Ecto neural progenitor cell (in vitro differentiated cells): ENCODE measurements at regions not wholly inside any gene's neighbourhood (a gene's known extent, or its start where the extent isn't known, plus 50 kb on each side); places are given as distances from the start of the nearest gene placed in this dataset.

Experiments used
- DNase-seq: peaks from one replicate; pipeline ENCODE4 v3.0.0-alpha.2; 2018; ENCODE audit warnings: low spot score

DNA sequence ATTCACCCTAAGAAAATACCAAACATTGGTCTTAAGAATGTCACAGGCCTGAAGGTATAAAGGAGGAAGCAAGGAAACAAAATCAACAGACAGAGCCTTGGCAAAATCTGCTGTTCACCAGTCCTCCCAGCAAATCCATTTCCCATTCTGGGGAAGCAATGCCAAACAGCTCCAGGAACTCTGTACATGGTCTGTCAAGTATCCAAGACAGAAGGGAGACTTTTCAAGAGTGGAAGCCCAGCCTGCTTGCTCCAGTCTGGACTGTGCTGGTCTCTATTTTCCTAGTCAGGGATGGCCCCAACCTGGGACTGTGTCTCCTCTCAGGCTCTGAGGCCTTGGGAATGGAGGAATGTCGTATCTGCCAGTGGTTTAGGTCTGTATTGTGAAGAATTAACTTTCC is 251.5 kb downstream of the DAD1 start:
- no peak for DNase-seq

DNA sequence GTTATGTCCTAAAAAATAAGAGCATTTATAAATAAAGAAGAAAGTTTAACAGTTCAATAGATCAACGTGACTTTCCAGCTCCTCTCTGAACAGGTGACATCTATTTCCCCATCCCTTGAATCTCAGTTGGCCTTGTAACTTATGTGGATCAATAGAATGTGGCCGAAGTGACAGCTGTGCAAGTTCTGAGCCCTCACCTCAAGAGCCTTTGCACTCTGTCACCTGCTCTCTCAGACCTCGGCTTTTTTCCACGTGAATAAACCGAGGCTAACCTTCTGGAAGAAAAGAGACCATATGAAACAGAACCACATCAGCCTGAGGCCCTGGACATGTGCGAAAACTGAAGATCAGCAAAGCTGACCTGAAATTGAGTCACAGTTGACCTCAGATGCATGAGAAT is 253.0 kb downstream of the DAD1 start:
- no peak for DNase-seq

DNA sequence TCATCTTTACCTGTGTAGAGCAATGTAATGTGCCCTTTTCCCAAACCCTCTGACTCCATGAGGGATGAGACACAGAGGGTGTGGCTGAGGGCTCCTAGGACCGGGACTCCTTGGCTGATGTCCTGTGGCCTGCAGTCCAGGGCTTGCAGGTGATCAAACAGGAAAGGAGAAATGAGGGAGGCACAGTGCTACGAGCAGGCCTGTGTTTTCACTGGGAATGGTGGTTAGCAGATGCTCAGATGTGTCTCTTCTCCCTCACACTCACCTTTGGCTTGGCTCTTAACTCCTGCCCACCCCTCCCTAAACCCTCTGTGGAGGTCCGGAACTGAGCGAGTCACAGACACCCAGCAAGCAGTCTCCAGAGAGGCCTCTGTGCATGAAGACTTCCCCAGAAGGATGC is 254.4 kb downstream of the DAD1 start:
- DNase-seq: no peak

DNA sequence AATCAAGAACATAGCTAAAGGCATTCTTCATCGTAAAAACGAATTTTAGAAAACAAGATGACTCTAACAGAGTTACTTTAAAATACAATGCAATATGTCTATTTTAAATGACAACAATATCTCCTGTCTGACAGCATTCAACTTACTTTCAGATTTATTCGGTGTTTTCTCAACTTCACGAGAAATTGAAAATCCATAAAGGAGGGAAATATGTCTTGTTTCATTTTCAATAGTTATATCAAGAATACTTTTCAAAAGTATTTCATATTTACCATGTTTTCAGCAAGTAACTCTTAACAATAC is 254.8 kb downstream of the DAD1 start:
- DNase-seq: no peak

DNA sequence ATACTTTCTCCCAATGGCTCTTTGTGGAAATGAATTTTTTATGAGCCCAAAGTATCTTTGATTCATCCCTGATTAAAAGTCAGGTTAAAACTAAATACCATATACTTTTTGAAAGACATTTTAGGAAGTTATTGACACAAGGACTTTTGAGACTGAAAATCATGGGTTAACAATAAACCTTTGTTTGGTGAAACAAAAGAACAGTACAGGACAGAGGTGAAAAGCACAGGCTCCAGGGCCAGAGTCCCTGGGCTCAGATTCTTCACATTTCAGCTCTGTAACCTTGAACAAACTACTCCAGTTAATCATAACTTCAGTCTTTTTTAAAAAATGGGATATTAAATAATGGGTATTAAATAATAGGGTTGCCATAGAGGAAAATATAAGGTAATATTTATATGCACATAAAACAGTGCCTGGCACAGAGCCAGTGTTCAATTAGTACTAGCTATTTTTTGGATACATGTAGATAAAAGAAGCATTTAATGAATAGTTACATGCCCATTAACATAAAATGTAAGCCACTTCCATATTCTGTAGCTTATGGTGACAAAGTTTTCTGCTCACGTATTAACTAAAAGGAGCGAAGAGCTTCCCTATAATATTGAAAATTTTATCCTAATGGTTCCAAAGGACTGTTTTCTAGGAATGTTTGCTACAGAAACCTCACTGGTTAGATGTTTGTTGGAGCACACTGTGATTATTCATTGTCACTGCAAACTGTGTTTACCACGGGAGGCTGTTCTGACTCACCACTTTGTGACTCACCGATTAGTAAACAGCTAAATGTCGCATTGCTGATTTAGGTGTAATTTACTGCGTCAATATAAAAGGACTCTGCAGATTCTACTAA is 255.4 kb downstream of the DAD1 start:
- DNase-seq: no peak

DNA sequence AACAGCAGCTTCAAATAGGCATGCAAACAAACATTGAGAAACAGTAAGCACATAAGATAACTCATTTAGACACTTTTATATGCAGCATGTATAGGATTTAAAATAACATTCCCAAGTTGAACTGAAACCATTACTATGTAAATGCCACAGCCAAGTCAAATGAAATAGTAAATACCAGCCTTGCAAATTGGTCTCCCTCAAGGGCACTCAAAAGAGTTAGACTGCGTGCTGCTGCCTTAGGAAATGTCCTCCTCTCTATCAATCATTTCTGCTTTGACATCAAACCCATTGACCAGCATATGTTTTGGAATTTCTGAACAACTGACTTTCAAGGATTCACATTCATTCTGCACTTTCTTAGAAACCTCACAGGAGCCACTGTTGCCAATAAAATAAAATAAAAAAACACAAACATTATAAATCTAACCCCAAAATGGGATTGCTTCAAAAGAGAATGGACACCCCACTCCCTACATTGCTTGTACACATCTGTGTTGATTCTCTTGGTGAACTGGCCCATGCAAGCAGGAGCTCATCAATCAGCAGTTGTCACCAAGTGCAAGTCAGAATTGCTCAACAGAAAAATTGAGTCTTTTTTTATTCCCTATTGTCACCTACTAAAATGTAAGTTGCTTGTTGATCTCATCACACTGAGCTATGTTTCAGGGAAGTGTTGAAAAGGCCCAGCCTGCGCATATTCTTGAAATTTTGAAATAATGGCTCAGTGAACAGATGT is 256.2 kb downstream of the DAD1 start:
- no peak for DNase-seq

DNA sequence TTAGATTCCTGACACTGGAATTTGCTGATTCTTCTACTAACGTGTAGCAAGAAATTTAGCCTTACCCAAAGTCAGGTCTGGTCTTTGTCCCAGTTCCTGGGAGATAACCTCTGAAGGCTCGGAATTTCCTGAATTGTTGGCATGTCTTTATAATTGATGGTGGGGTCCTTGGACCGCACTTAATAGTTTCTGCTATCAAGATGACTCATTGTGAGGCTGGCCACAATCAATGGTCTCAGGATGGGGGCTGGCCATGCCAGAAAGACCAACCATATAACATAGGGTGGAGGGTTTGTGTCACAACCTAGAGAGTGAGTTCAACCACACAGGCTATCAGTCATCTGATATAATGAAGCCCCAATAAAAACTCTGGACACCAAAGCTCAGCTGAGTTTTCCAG is 259.7 kb downstream of the DAD1 start:
- DNase-seq: no peak

DNA sequence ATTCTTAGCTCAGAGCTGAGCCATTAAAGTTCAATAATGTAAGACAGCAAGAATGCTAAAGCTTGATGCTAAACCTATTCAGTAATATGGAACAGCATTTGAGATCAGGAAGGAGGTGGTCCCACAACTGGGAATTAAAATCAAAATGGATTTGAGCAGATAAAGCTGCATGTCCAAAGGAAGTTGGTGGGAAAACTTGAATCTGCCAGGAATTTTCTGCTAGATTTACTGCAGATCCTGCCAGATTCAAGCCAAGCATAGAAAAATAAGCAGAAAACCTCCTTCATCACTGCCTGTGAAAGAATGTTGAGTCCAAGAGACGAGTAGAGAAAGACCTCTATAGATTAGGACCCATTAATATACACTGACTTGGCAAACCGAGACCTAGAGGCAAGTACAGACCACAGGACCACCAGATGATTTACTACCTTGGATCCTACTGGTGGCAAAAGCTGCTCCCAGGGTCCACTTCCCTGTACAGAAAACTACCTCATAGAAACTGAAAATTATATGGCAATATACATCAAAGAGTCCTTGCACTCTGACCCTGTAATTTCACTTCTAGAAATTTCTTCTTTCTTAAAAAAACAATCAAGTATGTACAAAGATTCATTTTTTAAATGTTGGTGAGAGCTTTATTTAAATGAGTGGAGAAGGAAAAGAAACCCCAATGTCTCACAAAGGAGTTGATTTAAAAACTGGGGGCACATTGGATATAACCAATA is 263.2 kb downstream of the DAD1 start:
- DNase-seq: no peak

DNA sequence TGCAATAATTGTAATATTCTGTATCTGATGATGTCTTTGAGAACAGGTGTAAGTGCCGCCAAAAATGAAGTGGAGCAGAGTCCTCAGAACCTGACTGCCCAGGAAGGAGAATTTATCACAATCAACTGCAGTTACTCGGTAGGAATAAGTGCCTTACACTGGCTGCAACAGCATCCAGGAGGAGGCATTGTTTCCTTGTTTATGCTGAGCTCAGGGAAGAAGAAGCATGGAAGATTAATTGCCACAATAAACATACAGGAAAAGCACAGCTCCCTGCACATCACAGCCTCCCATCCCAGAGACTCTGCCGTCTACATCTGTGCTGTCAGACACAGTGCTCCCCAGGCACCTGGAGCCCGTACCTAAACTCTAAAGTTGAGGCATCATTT is 268.7 kb downstream of the DAD1 start:
- no peak for DNase-seq

DNA sequence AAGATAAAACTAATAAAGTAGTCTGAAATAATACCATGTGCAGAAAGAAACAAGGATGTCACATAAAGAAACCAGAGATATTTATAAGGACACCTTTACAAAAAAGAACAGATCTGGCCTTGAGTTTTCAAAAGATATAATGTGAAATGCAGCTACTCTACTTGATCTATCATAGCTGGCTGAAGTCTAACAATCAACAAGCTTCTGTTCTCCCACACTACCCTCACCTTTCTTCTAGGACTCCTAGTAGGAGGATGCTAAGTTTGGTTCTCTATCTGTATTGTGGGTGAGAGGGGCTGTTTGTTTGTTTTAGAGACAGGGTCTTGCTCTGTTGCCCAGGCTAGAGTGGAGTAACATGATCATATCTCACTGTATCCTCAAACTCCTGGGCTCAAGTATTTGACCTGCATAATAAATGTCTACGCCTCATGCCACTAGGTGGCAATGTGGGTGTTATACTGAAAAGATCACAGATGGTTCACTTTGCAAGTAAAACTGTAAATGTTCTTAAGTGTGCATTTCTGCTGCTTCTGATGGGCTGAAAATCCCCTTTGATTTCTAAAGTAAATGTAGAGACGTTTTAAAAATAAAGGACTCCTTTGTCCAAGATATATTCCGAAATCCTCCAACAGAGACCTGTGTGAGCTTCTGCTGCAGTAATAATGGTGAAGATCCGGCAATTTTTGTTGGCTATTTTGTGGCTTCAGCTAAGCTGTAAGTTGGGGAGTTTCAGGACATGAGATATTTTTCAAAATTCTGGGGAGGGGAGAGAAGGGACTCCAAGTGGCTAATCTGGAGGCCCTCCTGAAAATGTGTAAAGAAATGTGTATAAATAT is 269.3 kb downstream of the DAD1 start:
- no peak for DNase-seq

DNA sequence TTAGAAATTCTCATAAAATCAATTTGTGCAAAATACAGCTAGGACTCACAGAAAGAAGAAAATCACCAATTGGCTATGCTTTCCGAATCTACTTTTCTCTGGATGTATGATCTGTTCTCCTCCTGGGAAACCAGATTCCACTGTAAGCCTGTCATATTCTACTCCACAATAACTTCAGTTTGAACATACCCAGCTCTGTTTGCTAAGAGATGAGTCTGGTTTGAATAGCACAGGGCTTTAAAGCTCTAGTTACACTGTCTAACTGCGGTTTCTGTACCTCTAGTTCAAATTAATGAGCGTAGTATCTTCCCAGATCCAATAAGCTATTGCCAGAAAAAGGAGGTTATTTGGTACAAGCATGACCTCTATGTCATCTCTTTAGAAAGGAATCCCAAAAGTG is 270.1 kb downstream of the DAD1 start:
- no peak for DNase-seq

DNA sequence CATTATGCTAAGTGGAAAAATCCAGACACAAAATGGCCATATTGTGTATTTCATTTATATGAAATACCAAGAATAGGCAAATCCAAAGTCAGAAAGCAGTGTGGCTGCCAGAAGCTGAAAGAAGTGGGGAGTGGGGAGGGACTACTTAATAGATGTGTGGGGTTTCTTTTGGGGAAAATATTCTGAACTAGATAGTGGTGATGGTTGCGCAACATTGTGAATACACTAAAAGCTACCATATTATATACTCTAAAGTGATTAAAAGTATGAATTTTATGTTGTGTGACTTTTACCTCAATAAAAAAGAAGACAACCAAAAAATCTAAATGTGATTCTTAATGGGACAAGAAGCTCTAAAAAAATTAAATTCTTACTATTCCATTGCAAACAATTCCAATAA is 272.6 kb downstream of the DAD1 start:
- DNase-seq: no peak

DNA sequence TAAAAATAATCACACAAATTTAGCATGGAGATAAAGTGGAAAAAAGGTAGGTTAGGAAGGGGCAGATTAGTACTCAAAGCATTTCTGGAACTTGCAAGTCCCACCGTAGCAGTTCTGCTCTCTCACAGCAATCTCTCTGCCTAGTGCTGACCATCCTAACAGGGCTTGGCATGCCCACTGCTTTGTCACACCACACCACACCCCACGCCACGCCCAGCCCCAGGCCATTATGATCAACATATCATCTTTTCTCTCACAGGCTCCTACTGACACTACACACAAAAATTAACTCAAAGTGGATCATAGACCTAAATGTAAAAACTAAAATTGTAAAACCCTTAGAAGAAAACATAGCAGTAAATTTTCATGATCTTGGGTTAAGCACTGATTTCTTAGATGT is 273.7 kb downstream of the DAD1 start:
- DNase-seq: no peak

DNA sequence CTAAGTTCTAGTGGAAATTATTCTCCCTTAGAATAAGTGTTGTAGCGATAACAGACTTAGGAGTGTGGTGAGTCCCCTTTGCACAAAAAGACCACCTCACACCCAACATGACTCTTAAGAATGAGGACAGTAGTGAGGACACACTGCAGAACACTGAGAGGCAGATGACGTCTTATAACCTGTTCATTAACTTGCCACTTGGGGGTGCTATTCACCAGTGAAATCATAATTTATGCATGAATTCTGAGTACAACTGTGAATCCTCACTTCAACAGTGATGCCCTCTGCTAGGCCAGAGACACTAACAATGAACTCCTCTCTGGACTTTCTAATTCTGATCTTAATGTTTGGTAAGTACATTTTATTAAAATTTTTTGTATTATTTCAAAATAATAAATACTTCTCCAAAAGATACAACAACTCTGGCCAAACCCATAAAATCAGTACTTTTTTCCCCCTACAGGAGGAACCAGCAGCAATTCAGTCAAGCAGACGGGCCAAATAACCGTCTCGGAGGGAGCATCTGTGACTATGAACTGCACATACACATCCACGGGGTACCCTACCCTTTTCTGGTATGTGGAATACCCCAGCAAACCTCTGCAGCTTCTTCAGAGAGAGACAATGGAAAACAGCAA is 274.7 kb downstream of the DAD1 start:
- no peak for DNase-seq

DNA sequence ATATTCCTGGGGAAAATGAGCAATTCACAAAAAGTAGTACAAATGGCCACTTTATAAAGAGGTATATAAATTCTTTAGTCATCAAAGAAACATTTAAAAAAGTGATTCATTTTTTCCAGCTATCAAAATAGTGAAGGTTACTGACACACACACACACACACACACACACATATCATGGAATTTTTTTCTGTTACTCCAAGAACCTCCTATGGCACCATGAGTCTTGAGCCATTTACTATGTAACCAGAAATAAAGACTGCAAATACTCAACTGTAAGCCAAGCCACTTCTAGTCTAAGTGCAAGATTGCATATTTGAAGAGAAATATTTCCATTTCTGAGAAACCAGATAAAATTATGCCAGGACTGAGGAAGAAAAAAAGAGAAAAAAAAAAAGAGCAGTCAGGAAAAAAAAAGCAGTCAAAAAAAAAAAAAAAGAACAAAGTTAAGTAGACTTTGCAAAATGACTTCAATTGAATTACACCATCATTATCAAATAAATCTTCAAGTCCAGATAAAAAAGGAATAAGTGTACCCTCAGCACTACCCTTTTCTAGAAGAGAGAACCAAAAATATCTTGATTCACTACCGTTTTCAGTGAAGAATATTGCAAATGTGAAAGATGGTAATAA is 275.7 kb downstream of the DAD1 start:
- DNase-seq: no peak

DNA sequence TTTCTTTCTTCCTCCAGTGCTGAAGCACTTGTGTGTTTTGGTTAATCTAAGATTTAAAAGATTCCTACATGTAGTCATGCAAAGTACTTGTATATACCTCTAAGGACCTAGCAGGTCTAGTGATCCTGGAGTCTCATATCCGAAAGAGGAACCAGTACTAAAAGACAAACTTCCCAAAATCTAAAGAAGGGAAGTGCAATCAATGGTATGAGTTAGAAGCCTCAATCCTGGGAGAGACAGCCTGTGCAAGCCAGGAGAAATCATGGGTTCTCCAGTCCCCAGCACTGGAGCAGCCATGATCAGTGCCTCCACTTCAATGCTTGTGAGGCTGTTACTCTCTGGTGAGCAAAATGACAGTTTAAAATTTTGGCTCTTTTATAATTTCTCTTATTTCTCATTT is 277.4 kb downstream of the DAD1 start:
- DNase-seq: no peak

DNA sequence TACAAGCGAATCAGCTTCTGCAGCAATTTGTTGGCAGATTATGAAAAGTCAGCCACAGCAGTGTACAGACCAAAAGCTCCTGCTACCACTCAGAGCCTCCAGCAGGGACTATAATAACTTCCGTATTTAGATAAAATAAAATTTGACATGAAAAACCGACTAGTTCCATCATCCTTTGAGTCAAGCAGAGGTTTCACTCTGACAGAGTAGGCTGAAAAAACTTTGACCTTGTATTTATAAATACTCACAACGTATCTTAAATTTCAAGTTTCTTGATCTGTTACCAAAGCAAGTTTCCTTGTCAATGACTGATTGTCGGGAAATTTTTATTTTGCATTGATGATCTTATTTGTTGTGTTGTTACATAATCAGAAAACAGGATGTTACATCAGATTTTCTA is 283.4 kb downstream of the DAD1 start:
- DNase-seq: no peak

DNA sequence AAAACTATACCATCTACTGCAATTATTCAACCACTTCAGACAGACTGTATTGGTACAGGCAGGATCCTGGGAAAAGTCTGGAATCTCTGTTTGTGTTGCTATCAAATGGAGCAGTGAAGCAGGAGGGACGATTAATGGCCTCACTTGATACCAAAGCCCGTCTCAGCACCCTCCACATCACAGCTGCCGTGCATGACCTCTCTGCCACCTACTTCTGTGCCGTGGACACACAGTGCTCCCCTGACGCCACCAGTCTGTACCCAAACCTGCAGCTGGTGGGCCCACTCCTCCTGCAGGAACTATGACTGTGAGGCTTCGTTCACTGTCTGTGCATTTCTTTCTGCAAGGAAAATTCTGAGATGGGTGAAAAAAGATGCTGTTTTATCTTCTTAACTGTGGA is 284.7 kb downstream of the DAD1 start:
- no peak for DNase-seq

DNA sequence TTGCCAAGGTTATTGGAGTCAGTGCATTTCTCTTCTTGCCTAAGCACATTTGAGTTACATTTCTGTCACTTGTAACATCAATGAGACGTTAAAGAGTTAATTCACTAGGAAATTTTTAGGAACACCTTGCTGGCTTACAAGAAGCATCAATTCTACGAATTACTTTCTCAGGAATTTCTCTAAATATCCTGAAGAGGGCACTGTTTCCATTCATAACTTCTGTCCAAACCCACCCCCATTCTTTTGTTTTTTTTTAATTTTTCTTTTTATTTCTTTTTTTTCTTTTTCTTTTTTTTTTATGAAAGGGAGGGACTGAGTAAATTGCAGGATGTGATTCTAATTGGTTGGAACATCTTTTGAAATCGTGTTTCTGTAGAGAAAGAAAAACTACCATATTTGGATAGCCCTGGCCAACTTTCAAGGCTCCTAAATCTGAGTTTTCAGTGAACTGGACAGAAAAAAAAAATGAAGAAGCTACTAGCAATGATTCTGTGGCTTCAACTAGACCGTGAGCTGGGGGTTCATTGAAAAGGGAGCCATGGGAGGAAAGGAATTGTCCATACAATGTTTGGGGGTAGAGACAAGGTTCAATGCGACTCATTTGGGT is 285.3 kb downstream of the DAD1 start:
- DNase-seq: no peak

DNA sequence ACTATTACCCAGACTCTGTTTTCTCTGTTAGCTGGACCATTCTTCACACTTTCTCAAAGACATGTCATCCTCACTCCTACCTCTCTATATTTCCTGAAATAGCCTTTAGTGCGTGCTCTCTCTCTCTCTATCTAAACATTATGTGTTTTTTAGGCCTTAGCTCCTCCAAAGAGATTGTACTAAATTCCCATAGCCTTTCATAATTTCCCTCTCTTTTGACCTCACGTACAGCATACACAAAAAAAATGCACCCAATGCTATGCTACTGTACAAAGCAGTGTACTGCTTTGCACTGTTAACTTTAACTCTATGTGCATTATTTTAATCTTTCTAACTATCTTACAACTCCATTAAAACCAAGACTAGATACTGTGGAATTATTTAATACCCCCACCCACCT is 288.4 kb downstream of the DAD1 start:
- DNase-seq: no peak

DNA sequence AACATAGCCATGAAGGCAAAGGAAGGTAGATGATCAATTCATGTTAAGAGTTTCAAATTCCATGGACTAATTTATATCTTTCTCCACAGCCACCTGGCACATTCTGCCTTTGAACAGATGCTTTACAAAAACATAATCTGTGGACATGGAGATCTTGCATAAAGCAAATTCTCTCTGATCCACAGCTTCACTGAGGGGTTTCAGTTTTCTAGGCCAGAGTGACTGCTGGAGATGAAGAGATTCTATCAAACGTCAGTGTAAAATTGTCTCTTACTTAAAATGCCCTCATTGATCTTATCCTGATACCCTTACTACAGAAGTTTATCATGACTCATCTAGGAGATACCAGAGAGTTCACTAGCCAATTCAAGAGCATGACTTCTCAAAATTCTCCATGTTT is 291.6 kb downstream of the DAD1 start:
- DNase-seq: no peak
